Fibroblast of skin of right quadriceps (primary cell): ENCODE measurements at regions not wholly inside any gene's neighbourhood (a gene's known extent, or its start where the extent isn't known, plus 50 kb on each side); places are given as distances from the start of the nearest gene placed in this dataset.
"Not testable (repeated sequence)": the region's sequence is repeated elsewhere in the genome, so short reads cannot be mapped to it uniquely, and the experiment has no call there.

Experiments
- DNase-seq: peaks from one replicate; pipeline ENCODE4 v3.0.0-alpha.2; 2013

- DNase-seq, result not testable (repeated sequence)
Measured at GRCh38 chr5:121106721-121107690, 642.9 kb downstream of the PRR16 start.

DNA sequence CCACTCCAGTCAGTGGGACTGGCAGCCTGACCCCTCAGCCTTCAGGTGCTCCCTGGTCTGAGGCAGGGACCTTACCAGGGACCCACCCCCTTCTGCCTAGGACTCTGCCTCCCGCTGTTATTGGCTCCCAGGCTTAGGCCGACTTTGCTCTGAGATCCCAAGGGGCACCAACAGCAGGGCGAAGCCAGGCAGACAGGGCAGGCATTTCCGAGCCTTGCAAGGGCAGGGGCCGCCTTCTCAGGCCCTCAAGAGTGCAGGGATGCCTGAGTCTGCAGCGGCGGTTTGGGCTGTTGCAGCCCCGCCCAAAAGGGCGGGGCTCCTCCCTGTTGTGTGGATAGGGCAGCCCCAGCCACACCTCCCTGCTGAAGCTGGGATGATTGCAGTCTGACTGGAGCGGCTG, 644.6 kb downstream of the PRR16 start:
- no peak for DNase-seq

DNA sequence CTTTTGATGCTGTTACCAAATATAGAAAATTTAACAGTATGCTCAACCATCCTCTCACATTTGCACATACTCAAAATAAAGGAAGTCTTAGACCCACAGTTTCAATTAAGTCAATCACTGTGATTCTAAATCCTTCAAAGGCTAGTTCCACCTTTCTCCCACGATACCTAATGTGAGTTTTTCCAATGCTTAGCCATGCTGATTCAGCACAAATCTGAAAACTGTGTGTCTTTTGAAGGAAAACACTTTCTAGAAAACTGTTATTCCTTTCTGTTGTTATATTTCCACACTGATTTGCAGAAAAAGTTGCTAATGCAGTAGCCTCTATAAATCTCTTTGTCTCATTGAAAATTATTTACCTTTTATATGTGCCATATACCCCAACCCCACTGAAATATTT, 645.7 kb downstream of the PRR16 start:
- no peak for DNase-seq

- no peak for DNase-seq
Measured at GRCh38 chr5:121121786-121122185, 657.7 kb downstream of the PRR16 start.

DNA sequence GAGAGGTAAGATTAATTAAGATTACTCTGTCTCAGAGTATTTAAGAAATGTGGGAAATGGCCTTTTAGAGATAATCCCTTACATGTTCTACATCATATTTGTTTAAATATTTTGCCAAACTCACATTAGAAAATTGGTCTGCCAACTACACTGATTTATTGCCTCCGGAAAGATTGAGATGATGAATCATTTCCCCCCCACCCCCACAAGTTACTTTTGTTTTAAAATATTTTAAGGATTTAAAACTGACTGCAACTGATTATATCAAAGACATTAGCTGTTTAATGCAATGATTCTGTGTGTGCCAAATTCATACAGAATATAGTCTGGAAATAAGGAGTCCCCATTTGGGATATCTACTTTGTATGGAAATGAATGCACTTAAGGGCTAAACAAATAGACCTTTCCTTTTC, 674.4 kb downstream of the PRR16 start:
- DNase-seq, result peak; percentile 2

GRCh38 chr5:121138952-121139351, 674.9 kb downstream of the PRR16 start:
- DNase-seq, result no peak

GRCh38 chr5:121144764-121145163, 680.7 kb downstream of the PRR16 start:
- peak; percentile 28 for DNase-seq

DNA sequence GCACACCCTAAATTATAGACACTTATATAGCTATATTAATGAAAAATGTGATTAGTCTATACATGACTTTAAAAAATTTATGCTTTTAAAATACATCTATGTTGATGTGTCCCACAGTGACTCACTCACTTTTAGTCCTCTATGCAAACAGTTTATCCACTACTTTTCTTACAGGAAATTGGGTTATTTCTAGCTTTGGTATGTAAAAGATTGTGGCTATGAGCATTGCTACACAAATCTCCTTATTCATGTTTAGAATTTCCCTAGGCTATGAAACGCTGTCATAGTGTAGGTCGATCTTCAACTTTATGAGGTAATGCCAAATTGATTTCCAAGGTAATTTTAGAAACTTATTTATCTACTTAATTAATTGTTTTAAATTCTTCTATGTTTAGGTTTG, 687.4 kb downstream of the PRR16 start:
- no peak for DNase-seq

DNA sequence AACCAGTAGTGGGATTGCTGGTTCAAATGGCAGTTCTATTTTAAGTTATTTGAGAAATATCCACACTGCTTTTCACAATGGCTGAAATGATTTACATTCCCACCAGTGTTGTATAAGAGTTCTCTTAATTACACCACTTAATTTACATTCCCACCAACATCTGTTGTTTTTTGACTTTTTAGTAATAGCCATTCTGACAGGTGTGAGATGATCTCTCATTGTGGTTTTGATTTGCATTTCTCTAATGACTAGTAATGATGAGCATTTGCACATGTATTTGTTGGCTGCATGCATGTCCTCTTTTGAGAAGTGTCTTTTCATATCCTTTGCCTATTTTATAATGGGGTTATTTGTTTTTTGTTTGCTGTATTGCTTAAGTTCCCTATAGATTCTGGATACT, 688.3 kb downstream of the PRR16 start:
- DNase-seq, result no peak

GRCh38 chr5:121156565-121156964, 692.5 kb downstream of the PRR16 start:
- DNase-seq, result no peak

DNA sequence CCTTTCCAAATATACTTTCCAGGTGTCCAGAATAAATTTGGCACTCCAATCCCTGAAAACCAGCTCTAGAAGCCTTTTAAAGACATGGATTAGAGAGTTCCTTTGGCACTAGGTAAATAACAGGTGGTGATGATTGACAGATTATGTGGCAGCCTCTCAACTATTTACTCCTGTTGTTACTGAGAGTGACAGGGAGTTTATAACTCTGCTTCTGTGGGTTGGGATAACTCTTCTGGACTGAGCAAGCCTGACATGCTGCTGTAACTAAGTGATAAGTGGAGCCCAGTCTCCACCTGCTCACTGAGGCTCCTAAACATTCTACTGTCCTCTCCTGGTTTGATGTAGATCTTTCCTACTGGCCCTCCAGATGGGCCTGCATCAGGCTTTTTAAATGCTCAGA, 693.2 kb upstream of the FTMT start:
- DNase-seq, result no peak

DNA sequence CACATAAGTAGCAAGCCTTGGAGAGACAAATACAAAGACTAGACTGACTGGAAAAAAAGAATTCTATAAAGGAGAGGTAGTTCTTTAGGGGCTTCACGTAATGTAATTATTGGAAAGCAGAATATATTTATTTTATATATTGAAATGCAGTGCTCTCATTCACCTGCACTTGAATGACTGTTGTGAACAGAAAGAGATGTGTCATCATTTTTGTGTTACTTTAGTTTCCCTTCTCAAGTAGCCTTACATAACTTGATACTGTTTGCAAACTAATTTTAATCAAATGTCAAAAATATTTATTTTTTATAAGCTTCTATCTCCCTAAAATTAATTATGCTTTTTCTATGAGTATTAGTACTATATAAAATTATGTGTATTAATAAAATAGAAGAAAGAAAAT, 691.1 kb upstream of the FTMT start:
- no peak for DNase-seq

GRCh38 chr5:121164632-121165031, 687.0 kb upstream of the FTMT start:
- no peak for DNase-seq

DNA sequence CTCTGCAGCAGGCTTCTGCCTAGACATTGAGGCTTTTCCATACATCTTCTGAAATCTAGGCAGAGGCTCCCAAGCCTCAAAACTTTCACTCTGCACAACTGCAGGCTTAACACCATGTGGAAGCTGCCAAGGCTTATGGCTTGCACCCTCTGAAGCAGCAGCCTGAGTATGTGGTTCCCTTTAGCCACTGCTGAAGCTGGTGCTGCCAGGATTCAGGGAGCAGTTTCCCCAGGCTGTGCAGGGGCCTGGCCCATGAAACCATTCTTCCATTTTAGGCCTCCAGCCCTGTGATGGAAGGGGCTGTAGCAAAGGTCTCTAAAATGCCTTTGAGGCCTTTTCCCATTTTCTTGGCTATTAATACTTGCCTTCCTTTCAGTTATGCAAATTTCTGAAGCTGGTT, 680.3 kb upstream of the FTMT start:
- DNase-seq, result no peak

- DNase-seq, result no peak
Measured at GRCh38 chr5:121171834-121172233, 679.8 kb upstream of the FTMT start.

- peak; percentile 8 for DNase-seq
Measured at GRCh38 chr5:121174351-121174750, 677.3 kb upstream of the FTMT start.

DNA sequence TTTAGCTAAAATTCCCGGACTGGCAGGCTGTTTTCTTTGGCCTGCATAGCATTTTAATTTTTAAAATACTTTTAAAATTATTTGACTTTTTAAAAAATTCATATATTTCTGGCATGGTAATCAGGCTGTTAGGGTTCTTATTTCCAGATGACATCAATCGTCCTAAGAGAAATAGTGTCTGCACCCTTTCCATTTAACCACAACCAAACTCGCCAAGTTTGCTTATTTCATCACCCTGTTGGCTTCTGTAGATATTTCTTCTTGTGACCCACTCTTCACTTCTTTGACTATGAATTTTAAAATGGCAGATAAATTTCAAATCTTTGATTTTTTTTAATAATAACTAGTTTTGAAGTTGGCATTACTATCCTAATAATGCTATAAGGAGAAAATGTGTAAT, 675.7 kb upstream of the FTMT start:
- no peak for DNase-seq

GRCh38 chr5:121182788-121183490, 668.7 kb upstream of the FTMT start:
- no peak for DNase-seq

- DNase-seq, result no peak
Measured at GRCh38 chr5:121188849-121189248, 662.8 kb upstream of the FTMT start.

DNA sequence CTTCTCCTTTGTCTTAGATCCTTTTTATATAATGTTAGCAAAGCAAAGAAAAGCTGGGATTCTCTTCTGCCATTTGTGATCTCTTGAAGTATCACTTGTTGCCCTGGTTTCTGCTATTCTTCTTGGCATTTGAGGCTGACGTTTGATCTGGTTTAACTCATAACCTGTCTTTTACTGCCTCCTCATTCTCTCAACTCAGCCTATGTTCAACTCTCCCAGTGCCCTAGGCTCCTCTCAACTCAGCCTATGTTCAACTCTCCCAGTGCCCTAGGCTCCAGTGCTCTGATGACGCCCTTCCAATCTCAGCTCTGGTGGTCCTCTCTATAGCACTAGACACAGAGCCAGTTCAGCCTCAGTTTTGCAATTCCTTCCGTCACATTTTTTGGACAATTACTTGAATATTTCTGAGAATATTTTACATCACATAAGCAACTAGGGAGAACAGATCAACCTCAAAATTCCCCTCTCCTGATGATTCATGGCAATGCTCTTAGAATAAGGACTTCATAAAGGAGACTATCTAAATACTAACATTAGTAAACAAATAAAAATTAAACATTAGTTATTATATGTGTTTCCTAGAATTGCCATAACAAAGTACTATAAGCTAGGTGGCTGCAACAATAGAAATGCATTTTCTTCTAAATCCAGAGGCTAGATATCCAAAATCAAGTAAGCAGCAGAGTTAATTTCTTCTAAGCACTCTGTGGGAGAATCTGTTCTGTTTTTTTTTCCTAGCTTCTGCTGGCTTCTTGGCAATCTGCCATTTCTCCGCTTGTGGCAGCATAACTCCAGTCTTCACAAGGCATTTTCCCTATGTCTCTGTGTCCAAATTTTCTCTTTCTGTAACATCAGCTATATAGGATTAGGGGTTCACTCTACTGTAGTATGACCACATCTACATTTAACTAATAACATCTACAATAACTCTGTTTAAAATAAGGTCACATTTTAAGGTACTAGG, 662.1 kb upstream of the FTMT start:
- peak; percentile 63 for DNase-seq

- DNase-seq, result peak; percentile 88
Measured at GRCh38 chr5:121199216-121199999, 652.3 kb upstream of the FTMT start.

DNA sequence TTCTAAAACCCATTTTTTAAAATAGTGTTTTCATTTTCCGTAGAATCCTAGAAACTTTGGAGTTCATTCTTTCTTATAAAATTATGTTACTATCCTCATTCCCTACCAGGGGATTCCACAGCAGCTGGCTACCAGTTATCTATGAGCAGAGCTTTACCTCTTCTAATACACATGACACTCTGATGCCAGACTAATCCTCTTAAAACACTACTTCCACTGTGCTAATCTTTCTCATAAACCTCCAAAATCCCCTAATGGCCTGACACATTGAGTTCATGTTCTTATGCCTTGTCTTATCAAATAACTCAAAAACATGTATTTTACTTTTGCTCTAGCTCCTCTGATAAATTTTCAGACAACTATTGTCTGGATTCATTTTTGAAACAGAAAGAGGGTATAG, 633.6 kb upstream of the FTMT start:
- DNase-seq, result no peak
